Fibroblast of lung (primary cell): ENCODE measurements at regions not wholly inside any gene's neighbourhood (a gene's known extent, or its start where the extent isn't known, plus 50 kb on each side); places are given as distances from the start of the nearest gene placed in this dataset.

ENCODE experiments used
- DNase-seq, 2 donors: peaks; one replicate each; pipeline versions ENCODE4 v3.0.0 to v3.0.0-alpha.2; 2010; ENCODE audit warnings: low read depth in 2 of 2
- H2AFZ ChIP-seq: 2 replicates; pipeline ENCODE4 v1.5.1; 2012; ENCODE audit warnings: low read length, control low read depth, inconsistent platforms
- H3K27ac ChIP-seq: 2 replicates; pipeline ENCODE4 v1.5.1; 2011; ENCODE audit warnings: low read length, control low read depth; ENCODE audit not compliant: insufficient read depth
- H3K27me3 ChIP-seq: 2 replicates; pipeline ENCODE4 v1.5.1; 2011; ENCODE audit warnings: mild to moderate bottlenecking, low read length; ENCODE audit not compliant: control insufficient read depth, insufficient read depth
- H3K36me3 ChIP-seq: 2 replicates; pipeline ENCODE4 v1.5.1; 2011; ENCODE audit warnings: low read length; ENCODE audit not compliant: control insufficient read depth, insufficient read depth
- H3K4me1 ChIP-seq: 2 replicates; pipeline ENCODE4 v1.5.1; 2011; ENCODE audit warnings: low read length; ENCODE audit not compliant: control insufficient read depth, insufficient read depth; ENCODE audit errors: extremely low read depth
- H3K4me2 ChIP-seq: 2 replicates; pipeline ENCODE4 v1.5.1; 2011; ENCODE audit warnings: low read length, control low read depth; ENCODE audit not compliant: insufficient read depth; ENCODE audit errors: extremely low read depth
- H3K4me3 ChIP-seq, 4 experiments: fragments of 200-600 bp in 1 of 4; sonication (generic) in 1 of 4; replicated peaks in 1 of 4; 2 replicates each; pipeline ENCODE4 v1.5.1; 2011 to 2016; ENCODE audit warnings: low read length in 4 of 4, low read depth in 3 of 4, mild to moderate bottlenecking in 3 of 4, control low read depth in 2 of 4, inconsistent platforms in 1 of 4, mixed read lengths in 1 of 4; ENCODE audit not compliant: insufficient read depth in 1 of 4; ENCODE audit errors: control extremely low read depth in 1 of 4
- H3K79me2 ChIP-seq: 2 replicates; pipeline ENCODE4 v1.5.1; 2012; ENCODE audit warnings: mild to moderate bottlenecking, low read length, inconsistent platforms; ENCODE audit not compliant: control insufficient read depth, insufficient read depth
- H3K9ac ChIP-seq: 2 replicates; pipeline ENCODE4 v1.5.1; 2011; ENCODE audit warnings: mild to moderate bottlenecking, low read length, control low read depth; ENCODE audit not compliant: insufficient read depth
- H3K9me3 ChIP-seq: 2 replicates; pipeline ENCODE4 v1.5.1; 2012; ENCODE audit warnings: low read depth, low read length; ENCODE audit not compliant: control insufficient read depth, insufficient read depth
- H4K20me1 ChIP-seq: 2 replicates; pipeline ENCODE4 v1.5.1; 2011; ENCODE audit warnings: low read length; ENCODE audit not compliant: control insufficient read depth, insufficient read depth; ENCODE audit errors: extremely low read depth
- EZH2 ChIP-seq: IDR thresholded peaks from 2 replicates; pipeline ENCODE4 v1.5.1; 2012; ENCODE audit warnings: low read length, control low read depth, mild to moderate bottlenecking; ENCODE audit errors: missing control alignments
- TF ChIP-seq, protein P1 (sequence below), 2 donors: IDR thresholded peaks in 1 of 2; conservative IDR thresholded peaks in 1 of 2; 1 replicate in 1 of 2; 2 replicates in 1 of 2; pipeline ENCODE4 v1.5.1; 2011 to 2012; ENCODE audit warnings: low read length in 2 of 2, control low read depth in 1 of 2, inconsistent platforms in 1 of 2, low read depth in 1 of 2, mild to moderate bottlenecking in 1 of 2

- DNase-seq: no peak
- Histone ChIP-seq H3K36me3 (no peaks in the 10 kb centered on the region), H3K4me3 (no peak overlapping the region), H4K20me1 (no peaks in the 10 kb centered on the region), H3K4me2 (no peak overlapping the region), H2AFZ (no peak overlapping the region), H3K27me3 (peaks cover 7% of the 10 kb centered on the region), H3K4me1 (no peaks in the 10 kb centered on the region), H3K79me2 (no peaks in the 10 kb centered on the region), H3K27ac (no peak overlapping the region), H3K9ac (no peak overlapping the region), H3K9me3 (no peaks in the 10 kb centered on the region)
- TF ChIP-seq, protein P1, sequence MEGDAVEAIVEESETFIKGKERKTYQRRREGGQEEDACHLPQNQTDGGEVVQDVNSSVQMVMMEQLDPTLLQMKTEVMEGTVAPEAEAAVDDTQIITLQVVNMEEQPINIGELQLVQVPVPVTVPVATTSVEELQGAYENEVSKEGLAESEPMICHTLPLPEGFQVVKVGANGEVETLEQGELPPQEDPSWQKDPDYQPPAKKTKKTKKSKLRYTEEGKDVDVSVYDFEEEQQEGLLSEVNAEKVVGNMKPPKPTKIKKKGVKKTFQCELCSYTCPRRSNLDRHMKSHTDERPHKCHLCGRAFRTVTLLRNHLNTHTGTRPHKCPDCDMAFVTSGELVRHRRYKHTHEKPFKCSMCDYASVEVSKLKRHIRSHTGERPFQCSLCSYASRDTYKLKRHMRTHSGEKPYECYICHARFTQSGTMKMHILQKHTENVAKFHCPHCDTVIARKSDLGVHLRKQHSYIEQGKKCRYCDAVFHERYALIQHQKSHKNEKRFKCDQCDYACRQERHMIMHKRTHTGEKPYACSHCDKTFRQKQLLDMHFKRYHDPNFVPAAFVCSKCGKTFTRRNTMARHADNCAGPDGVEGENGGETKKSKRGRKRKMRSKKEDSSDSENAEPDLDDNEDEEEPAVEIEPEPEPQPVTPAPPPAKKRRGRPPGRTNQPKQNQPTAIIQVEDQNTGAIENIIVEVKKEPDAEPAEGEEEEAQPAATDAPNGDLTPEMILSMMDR (conservative IDR thresholded peaks at IDR 0.05 in 1 of 2, IDR thresholded peaks at IDR 0.05 in 1 of 2; ENCODE audit: low read depth in 1 of 2, low read length in 2 of 2): no peak
These were observed 131.0 kb downstream of the PDGFRA start for GRCh38 chr4:54359919-54360650.

DNA sequence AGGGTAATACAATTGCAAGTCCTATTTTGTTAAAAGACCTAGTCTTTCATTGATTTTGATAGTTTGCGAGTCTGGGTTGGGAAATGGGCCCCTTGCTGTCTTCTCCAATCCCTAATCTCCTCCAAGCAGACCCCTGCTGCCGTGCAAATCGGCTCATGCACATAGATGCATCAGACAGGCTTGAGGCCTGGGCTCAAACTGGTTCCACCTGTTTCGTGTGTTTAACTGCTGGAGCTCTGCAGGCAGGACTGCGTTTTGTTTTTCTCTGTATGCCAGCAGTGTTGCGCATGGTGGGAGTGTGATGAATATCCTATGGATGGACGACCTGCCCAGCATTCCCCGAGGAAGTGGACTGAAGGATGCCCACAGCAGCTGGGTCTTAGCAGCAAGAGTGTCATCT is 133.9 kb downstream of the PDGFRA start:
- Histone ChIP-seq H2AFZ (no peak overlapping the region), H3K4me1 (no peaks in the 10 kb centered on the region), H3K27me3 (no peaks in the 10 kb centered on the region), H3K9me3 (no peaks in the 10 kb centered on the region), H3K4me2 (no peak overlapping the region), H4K20me1 (no peaks in the 10 kb centered on the region), H3K4me3 (no peak overlapping the region), H3K79me2 (no peaks in the 10 kb centered on the region), H3K36me3 (no peaks in the 10 kb centered on the region), H3K27ac (no peak overlapping the region), H3K9ac (no peak overlapping the region)
- DNase-seq: no peak
- TF ChIP-seq, protein P1 (conservative IDR thresholded peaks at IDR 0.05 in 1 of 2, IDR thresholded peaks at IDR 0.05 in 1 of 2; ENCODE audit: low read depth in 1 of 2, low read length in 2 of 2): no peak
- no peak for TF ChIP-seq EZH2

GRCh38 chr4:54365691-54366090 is 136.6 kb downstream of the PDGFRA start:
- Histone ChIP-seq H2AFZ (no peak overlapping the region), H3K79me2 (no peaks in the 10 kb centered on the region), H3K4me1 (no peaks in the 10 kb centered on the region), H3K27me3 (no peaks in the 10 kb centered on the region), H3K4me3 (no peak overlapping the region), H3K9me3 (no peaks in the 10 kb centered on the region), H3K36me3 (no peaks in the 10 kb centered on the region), H3K4me2 (no peak overlapping the region), H3K9ac (no peak overlapping the region), H4K20me1 (no peaks in the 10 kb centered on the region), H3K27ac (no peak overlapping the region)
- no peak for TF ChIP-seq EZH2
- TF ChIP-seq, protein P1 (conservative IDR thresholded peaks at IDR 0.05 in 1 of 2, IDR thresholded peaks at IDR 0.05 in 1 of 2; ENCODE audit: low read depth in 1 of 2, low read length in 2 of 2): no peak
- DNase-seq: no peak
